NCI-H1436 treated with DMSO at 0.1 percent for 48 hours (cell line): ENCODE measurements at regions not wholly inside any gene's neighbourhood (a gene's known extent, or its start where the extent isn't known, plus 50 kb on each side); places are given as distances from the start of the nearest gene placed in this dataset.

Source experiments
- DNase-seq: peaks from one replicate; lab custom pipeline; 2025; lab: John Stamatoyannopoulos, UW

- DNase-seq, result no peak
Measured at GRCh38 chr12:34345801-34346200, 323.5 kb downstream of the ALG10 start.

GRCh38 chr12:34346372-34347034 lies 324.2 kb downstream of the ALG10 start:
- DNase-seq, result no peak

GRCh38 chr12:34347367-34347766 lies 325.1 kb downstream of the ALG10 start:
- no peak for DNase-seq

- no peak for DNase-seq
Measured at GRCh38 chr12:34348064-34348463, 325.8 kb downstream of the ALG10 start.

GRCh38 chr12:34348836-34349672 lies 326.8 kb downstream of the ALG10 start:
- DNase-seq, result no peak

- DNase-seq, result no peak
Measured at GRCh38 chr12:34349673-34349961, 327.3 kb downstream of the ALG10 start.

GRCh38 chr12:34350092-34351041 lies 328.1 kb downstream of the ALG10 start:
- DNase-seq, result no peak

GRCh38 chr12:34352098-34352497 lies 329.8 kb downstream of the ALG10 start:
- no peak for DNase-seq

GRCh38 chr12:34354239-34355200 lies 332.2 kb downstream of the ALG10 start:
- DNase-seq, result no peak

GRCh38 chr12:34356233-34356987 lies 334.1 kb downstream of the ALG10 start:
- DNase-seq, result no peak

GRCh38 chr12:34357791-34358190 lies 335.5 kb downstream of the ALG10 start:
- no peak for DNase-seq

- no peak for DNase-seq
Measured at GRCh38 chr12:34358198-34358597, 335.9 kb downstream of the ALG10 start.

GRCh38 chr12:34361721-34362316 lies 339.5 kb downstream of the ALG10 start:
- DNase-seq, result no peak

- no peak for DNase-seq
Measured at GRCh38 chr12:34363050-34363673, 340.9 kb downstream of the ALG10 start.

GRCh38 chr12:34368079-34368478 lies 345.8 kb downstream of the ALG10 start:
- no peak for DNase-seq

- DNase-seq, result no peak
Measured at GRCh38 chr12:34371050-34371449, 348.8 kb downstream of the ALG10 start.

- no peak for DNase-seq
Measured at GRCh38 chr12:34372003-34372402, 349.7 kb downstream of the ALG10 start.

GRCh38 chr12:34373926-34374325 lies 351.6 kb downstream of the ALG10 start:
- DNase-seq, result no peak

- DNase-seq, result no peak
Measured at GRCh38 chr12:34376133-34376799, 354.0 kb downstream of the ALG10 start.
